GM18873 (cell line): ENCODE measurements at regions not wholly inside any gene's neighbourhood (a gene's known extent, or its start where the extent isn't known, plus 50 kb on each side); places are given as distances from the start of the nearest gene placed in this dataset.
"Not testable (repeated sequence)": the region's sequence is repeated elsewhere in the genome, so short reads cannot be mapped to it uniquely, and the experiment has no call there.

Experiments
- ATAC-seq: cut with Tn5 transposase; IDR thresholded peaks from one replicate; pipeline ENCODE4 v1.9.1; 2021; ENCODE audit warnings: mild to moderate bottlenecking, moderate library complexity, moderate number of reproducible peaks; ENCODE audit not compliant: unreplicated experiment, low FRiP score

DNA sequence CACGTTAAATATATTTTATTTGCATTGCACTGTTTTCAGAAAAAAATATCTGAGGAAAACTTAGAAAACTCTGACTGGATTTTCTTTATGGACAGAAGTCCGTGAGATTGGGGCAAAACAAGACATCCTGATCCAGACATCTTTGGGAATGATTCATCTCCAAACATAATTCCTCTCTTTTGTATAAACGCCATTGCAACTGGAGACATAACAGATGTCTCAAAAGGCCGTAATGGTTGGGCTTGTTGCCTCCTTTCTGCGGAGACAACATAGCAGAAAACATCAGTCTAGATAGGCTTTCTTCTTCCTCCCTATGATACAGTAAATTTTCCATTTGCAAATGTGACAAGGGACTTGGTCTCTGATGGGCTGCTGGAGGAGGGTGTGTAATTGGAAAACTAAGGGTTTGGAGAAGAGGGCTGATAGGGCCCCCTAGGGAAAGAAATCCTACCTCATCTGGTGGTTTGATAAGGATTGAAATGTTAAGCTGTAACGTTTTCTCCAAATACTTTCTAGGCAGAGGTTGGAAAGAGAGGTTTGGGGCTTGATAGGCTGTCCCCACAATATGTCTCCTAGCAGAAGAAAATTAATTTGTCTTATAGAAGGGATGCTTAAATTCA lies 631.5 kb upstream of the ST8SIA4 start:
- no peak for ATAC-seq

DNA sequence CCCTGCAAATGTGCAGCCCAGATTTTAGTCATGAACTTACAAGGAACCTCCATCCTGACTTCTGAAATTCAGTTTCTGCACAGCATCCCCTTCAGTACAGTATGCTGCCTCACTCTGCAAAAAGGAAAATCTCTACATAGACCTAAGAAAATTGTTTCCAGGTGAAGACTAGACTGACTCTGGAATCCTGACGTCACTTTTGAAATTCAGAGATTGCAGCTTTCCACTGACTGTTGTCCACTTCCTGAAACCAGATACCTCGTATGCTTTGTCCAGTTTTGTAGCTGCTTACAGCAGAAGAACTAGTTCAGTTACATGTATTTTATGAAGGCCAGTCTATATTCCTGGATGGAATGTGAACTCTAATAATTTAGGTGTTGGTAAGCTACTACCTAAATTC lies 629.3 kb upstream of the ST8SIA4 start:
- ATAC-seq, result no peak

DNA sequence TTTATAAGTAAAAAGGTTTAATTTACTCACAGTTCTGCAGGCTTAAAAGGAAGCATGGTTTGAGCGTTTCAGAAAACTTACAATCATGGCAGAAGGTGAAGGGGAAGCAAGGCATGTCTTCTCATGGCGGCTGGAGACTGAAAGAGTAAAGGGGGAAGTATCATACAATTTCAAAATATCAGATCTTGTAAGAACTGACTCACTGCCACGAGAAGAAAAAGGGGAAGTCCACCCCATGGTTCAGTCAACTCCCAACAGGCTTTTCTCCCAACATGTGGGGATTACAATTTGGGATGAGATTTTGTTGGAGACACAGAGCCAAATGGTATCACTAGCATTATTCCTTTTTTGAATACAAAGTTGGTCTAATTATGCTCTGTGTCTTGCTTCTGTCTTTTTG lies 627.9 kb upstream of the ST8SIA4 start:
- no peak for ATAC-seq

DNA sequence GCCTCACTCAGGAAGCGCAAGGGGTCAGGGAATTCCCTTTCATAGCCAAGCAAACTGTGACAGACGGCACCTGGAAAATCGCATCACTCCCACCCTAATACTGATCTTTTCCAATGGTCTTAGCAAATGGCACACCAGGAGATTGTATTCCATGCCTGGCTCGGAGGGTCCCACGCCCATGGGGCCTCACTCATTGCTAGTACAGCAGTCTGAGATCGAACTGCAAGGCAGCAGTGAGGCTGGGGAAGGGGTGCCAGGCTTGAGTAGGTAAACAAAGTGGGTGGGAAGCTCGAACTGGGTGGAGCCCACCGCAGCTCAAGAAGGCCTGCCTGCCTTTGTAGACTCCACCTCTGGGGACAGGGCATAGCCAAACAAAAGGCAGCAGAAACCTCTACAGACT lies 626.0 kb upstream of the ST8SIA4 start:
- not testable (repeated sequence) for ATAC-seq

DNA sequence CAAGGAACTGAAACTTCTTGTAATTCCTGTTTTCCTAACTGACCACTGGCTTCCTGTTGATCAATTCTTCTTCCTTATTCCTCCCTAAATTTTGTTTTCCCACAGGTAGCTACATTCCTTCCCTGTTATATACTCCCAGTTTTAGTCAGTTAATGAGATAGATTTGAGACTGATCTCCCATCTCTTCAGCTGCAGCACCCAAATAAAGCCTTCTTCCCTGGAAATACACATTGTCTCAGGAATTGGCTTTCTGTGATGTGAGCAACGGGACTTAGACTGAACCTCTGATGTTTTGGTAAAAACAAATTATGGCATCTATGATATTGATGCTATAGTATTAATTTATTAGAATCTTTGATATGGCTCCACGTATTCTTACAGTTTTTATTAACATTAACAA lies 617.3 kb upstream of the ST8SIA4 start:
- ATAC-seq, result no peak

DNA sequence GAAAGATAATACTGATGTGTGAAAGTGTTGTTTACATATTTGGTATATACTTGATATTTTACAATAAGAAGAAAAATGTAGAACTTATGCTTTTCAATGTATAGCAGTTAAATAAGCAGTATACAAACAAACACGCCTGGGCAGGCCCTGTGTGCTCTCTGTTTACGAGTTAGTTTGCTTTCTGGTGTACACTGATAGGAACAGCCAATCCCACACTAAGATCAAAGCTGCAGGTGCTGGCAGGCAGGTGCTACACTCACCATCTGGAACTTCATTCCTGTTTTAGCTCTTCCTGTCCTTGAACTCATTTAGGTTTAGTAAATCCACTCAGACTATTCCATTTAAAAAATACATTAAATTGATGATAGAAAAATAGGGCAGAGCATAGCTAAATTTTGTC lies 614.7 kb upstream of the ST8SIA4 start:
- ATAC-seq, result no peak

DNA sequence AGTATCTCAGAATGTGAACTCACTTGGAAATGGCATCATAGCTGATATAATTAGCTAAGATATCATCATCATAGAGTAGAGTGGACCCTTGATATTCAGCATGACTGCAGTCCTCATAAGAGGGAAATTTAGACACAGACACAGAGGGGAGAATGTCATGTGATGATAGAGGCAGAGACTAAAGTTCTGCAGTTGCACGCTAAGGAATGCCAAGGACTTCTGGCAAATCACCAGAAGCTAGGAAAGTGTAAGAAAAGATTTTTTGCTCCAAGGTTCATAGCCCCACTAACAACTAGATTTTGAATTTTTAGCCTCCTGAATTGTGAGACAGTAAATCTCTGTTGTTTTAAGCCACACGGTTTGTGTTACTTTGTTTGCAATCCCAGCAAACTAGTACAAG lies 612.6 kb upstream of the ST8SIA4 start:
- ATAC-seq, result no peak

DNA sequence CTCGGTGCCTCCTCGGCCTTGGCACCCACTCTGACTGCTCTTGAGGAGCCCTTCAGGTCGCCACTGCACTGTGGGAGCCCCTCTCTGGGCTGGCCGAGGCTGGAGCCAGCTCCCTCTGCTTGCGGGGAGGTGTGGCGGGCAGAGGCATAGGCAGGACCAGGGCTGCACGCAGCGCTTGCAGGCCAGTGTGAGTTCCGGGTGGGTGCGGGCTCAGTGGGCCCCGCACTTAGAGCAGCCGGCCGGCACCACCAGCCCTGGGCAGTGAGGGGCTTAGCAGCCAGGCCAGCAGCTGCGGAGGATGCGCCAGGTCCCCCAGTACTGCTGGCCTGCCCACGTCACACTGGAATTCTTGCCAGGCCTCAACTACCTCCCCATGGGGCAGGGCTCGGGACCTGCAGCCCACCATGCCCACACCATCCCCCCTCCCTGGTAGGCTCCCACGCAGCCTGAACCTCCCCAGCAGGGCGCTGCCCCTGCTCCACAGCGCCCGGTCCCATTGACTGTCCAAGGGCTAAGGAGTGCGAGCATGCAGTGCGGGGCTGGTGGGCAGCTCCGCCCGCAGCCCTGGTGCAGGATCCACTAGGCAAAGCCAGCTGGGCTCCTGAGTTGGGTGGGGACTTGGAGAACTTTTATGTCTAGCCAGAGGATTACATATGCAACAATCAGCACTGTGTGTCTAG lies 602.9 kb upstream of the ST8SIA4 start:
- no peak for ATAC-seq

DNA sequence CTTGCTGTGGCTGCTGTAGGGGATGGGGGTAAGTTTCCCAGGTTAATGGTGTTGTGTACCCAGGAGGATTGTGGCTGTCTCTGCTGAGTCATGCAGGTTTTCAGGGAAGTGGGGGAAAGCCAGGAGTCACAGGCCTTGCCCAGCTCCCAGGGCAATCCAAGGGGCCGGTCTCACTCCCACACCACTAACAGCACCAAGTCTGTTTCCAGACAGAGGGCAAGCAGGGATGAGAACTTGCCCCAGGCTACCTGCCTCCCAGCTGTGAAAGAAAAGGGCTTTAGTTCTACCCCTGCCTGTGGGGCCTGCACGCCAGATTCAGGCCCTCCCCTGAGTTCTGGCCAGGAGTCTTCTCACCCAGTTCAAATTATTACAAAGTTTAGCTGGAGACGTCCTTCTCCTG lies 579.8 kb upstream of the ST8SIA4 start:
- ATAC-seq, result no peak

DNA sequence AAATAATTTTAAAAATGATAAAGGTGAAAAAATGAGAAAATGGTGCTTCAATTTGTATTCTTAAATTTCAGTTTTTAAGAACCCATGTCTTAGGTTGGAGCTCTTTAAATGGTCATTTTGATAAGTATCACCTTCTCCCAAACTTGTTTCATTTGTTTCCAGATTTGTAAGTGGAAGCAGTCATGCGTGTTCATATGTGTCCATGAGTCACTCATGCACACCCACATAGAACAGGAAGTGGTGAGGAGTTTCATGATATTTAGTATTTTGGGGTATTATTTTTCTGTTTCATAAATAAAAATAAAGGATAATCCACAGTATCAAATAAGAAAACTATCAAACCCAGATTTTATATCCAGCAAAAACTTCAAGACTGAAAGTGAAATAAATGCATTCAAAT lies 570.4 kb upstream of the ST8SIA4 start:
- no peak for ATAC-seq

DNA sequence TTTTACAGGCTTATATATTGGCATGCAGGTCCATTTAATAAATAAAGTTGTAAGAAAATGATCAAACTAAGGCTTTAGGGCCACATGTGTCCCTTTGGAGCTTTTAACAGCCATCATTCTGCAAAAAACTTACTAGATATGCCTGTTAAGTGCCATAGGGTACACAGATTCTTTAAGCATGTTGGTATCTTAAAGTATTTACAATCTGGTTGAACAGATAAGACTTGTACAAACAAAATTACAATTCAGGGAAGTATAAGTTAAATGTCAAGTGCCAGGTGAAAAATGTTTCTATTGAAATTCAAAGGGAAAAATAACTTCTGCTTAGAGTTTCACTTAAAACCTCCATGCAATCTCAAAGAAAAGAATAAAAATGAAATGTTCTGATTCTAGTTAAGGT lies 558.4 kb upstream of the ST8SIA4 start:
- ATAC-seq, result no peak

DNA sequence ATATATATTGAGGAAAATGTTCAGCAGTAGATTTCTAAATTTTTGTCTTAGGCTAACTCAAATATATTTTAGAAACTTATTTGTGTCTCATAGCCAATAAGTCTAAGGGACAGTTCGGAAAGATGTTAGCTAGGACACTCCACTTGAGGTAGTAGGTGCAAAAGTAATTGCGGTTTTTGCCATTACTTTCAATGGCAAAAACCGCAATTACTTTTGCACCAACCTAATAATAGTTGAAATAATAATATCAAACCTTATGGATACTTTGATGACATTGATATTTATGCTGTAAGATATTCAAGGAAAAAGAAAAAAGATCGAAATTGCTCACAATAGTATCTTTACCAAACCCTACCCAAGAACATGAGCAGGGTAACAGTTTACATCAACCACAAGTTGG lies 555.5 kb upstream of the ST8SIA4 start:
- no peak for ATAC-seq

DNA sequence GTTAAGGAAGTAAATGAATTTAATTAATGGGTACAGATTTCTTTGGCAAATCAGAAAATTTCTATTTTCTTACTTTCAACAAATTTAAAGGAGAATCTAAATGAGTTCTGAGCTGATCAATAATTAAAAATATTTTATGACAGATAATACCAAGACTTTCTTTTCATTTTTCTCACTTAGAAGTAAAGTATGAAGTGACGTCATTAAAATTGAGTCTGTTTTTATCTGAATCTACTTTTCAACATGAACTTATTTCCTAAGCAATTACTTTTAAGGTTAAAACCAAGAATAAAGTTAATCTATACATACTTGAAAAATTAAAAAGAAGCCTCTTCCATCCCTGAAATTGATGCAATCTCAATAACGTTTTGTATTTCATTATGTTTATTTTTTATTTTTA lies 552.8 kb upstream of the ST8SIA4 start:
- ATAC-seq, result no peak

DNA sequence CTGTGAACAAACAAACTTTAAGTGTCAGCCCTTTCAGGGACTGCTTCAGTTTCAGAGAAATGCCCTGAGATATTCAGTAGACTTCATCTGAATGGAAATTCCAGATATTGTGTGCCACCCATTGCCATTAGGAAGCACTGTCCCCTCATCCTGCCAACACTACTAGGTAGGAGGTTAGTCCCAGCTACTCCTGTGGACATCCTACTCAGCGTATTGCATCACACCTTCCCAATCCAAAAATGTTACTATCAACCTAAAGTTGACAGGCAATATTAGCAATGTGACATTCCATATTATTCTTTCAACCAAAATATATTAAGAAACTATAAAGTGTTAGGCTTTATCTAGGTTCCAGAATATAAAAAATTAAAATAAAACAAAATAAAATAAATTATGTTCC lies 552.0 kb upstream of the ST8SIA4 start:
- no peak for ATAC-seq

DNA sequence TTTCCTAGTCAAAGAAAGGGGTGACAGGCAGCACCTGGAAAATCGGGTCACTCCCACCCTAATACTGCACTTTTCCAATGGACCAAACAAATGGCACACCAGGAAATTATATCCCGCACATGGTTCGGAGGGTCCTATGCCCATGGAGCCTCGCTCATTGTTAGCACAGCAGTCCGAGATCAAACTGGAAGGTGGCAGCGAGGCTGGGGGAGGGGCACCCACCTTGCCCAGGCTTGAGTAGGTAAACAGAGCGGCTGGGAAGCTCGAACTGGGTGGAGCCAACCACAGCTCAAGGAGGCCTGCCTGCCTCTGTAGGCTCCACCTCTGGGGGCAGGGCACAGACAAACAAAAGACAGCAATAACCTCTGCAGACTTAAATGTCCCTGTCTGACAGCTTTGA lies 539.2 kb upstream of the ST8SIA4 start:
- ATAC-seq, result not testable (repeated sequence)

DNA sequence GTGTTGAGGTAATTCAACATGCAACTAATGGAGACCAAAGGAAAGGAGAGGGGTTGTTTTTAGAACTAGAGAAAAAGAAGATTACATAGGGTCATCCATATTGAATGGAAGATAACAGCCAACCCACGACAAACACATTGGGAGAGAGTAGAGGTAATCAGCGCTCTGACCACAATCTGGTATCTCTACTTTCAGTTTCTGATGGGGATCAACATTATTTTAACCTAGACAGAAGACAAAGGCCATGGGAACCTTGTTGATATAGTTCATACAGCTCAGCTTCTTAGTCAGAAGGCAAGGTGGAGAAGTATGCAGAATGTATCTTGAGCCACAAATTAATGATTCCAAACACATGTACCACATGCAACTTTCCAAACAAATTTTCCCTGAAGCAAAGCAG lies 537.1 kb upstream of the ST8SIA4 start:
- ATAC-seq, result no peak

DNA sequence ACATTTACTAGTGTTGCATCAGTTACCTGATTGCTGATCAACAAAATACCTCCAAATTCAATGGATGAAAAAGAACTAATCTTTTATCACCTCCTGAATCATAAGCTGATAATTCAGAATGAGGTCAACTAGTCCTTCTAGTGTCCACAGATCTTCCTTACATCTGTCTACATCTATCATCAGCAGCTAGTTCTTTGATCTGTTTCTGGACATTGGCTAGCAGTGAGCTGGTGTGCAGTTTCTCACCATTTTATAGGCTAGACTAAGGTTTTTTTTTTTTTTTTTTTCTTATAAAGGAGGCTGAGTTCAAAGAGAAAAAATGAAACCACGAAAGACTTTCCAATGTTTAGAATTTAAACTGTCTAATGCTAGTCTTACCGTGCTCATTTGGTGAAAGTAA lies 534.3 kb upstream of the ST8SIA4 start:
- no peak for ATAC-seq

DNA sequence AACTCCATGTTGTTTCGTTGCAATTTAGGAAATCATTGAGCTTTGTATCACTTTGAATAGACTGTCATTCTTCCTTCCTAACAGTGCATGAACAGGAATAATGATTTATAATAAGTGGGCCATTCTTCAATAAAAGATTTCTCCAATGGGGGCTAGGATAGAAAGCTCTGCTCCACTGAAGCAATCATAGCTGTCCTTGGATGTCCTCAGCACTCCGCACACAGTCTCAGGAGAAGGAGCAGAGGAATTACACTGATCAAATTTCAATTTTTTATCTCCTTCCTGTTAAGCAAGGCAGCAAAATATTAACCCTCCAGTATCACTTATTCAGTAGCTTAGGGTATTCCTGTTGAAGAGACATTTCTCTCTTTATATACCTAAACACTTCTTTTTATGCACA lies 532.7 kb upstream of the ST8SIA4 start:
- ATAC-seq, result no peak

DNA sequence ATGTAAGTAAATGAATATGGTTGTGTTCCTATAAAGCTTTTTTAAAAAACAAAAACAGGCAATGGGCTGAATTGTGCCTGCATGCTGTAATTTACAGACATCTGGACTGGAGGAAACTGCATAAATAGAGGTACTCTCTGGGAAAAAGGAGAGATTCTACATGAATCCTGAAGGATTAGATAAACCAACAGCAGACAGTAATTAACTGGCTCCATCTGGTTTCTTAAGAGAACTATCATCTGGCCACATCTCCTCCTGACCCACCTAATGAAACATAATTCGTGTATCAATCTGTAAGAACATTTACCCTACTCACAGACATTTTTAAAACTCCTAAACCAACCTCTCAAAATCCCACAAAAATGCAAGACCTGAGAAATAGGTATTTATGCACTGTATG lies 528.1 kb upstream of the ST8SIA4 start:
- ATAC-seq, result no peak

DNA sequence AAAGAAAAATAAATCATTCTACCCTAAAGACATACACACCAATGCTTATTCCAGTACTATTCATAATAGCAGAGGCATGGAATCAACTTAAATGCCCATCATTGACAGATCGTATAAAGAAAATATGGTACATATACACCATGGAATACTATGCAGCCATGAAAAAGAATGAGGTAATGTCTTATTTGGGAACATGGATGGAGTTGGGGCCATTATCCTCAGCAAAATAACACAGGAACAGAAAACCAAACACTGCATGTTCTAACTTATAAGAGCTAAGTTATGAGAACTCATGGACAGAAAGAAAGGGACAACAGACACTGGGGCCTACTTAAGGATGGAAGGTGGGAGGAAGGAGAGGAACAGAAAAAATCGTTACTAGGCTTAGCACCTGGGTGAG lies 527.5 kb upstream of the ST8SIA4 start:
- no peak for ATAC-seq

DNA sequence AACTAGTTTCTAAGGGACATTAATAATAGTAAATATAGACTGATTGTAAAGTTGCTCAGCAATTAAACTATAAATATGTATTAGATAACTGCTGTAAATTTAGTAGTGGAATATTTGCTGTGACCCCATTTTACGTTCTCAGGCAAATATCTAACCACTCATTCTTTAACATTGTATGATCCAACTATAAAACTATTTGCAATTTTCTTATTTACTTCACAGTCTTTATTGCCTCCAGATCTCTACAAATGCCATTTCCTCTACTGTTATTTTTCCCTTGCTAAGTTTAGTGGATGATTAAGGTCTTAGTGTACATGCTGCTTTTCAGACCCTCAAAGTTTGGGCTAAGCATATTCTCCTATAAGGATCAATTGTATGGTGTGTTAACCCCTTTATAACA lies 526.2 kb upstream of the ST8SIA4 start:
- no peak for ATAC-seq

DNA sequence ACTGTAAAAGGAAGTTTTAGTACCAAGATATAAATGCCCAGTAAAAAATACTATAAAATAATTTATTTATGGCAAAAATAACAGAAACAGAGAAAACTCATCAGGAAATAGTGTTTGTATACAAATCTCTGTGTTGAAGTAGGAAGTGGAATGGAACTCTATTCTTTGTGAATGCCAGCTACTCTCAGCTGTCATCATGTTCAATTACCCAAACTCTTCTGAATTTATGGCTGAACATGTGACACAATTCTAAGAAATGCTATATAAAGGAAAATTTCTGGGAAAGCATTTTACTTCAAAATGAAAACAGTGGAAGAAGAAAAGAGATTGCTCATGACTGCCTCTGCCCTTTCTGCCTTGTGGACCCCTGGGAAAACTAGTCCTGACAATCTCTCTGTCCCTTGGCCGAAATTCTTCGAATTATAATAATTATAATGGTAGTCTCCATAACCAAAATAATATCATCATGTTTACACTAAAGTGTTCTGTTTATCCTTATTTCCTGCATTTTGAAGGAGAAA lies 522.3 kb upstream of the ST8SIA4 start:
- ATAC-seq, result no peak
